ENCODE measurements at regions not wholly inside any gene's neighbourhood (a gene's known extent, or its start where the extent isn't known, plus 50 kb on each side); places are given as distances from the start of the nearest gene placed in this dataset.

DNA sequence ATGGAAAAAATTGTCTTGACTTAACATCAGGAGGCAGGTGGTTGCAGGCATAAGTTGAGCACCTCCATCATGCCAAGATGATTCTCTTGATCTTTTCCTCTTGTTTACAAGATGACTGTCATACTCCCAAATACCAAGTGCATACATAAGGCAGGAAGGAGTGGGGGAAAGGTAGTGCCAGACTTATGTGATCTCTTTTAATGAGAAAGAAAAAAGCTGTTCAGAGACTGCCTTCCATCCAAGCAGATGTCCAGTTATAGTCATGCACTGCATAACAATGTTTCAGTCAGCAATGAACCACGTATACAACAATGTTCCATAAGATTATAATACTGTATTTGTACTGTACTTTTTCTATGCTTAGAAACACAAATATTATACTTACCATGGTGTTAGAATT lies 135.7 kb downstream of the EHF start:
- TF ChIP-seq, protein P1, sequence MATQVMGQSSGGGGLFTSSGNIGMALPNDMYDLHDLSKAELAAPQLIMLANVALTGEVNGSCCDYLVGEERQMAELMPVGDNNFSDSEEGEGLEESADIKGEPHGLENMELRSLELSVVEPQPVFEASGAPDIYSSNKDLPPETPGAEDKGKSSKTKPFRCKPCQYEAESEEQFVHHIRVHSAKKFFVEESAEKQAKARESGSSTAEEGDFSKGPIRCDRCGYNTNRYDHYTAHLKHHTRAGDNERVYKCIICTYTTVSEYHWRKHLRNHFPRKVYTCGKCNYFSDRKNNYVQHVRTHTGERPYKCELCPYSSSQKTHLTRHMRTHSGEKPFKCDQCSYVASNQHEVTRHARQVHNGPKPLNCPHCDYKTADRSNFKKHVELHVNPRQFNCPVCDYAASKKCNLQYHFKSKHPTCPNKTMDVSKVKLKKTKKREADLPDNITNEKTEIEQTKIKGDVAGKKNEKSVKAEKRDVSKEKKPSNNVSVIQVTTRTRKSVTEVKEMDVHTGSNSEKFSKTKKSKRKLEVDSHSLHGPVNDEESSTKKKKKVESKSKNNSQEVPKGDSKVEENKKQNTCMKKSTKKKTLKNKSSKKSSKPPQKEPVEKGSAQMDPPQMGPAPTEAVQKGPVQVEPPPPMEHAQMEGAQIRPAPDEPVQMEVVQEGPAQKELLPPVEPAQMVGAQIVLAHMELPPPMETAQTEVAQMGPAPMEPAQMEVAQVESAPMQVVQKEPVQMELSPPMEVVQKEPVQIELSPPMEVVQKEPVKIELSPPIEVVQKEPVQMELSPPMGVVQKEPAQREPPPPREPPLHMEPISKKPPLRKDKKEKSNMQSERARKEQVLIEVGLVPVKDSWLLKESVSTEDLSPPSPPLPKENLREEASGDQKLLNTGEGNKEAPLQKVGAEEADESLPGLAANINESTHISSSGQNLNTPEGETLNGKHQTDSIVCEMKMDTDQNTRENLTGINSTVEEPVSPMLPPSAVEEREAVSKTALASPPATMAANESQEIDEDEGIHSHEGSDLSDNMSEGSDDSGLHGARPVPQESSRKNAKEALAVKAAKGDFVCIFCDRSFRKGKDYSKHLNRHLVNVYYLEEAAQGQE (IDR thresholded peaks at IDR 0.05; ENCODE audit: low read depth, low read length): no peak
- TF ChIP-seq, protein P2, sequence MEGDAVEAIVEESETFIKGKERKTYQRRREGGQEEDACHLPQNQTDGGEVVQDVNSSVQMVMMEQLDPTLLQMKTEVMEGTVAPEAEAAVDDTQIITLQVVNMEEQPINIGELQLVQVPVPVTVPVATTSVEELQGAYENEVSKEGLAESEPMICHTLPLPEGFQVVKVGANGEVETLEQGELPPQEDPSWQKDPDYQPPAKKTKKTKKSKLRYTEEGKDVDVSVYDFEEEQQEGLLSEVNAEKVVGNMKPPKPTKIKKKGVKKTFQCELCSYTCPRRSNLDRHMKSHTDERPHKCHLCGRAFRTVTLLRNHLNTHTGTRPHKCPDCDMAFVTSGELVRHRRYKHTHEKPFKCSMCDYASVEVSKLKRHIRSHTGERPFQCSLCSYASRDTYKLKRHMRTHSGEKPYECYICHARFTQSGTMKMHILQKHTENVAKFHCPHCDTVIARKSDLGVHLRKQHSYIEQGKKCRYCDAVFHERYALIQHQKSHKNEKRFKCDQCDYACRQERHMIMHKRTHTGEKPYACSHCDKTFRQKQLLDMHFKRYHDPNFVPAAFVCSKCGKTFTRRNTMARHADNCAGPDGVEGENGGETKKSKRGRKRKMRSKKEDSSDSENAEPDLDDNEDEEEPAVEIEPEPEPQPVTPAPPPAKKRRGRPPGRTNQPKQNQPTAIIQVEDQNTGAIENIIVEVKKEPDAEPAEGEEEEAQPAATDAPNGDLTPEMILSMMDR (IDR thresholded peaks at IDR 0.05): no peak
- TF ChIP-seq RAD21 (IDR thresholded peaks at IDR 0.05; ENCODE audit: low read length) (no peak), GATA2 (CRISPR knock-in tag; IDR thresholded peaks at IDR 0.05) (no peak), RFX5 (IDR thresholded peaks at IDR 0.05; ENCODE audit: low read length) (no peak), POLR2AphosphoS5 (IDR thresholded peaks at IDR 0.05; ENCODE audit: low read depth, low read length) (no peak)
- TF ChIP-seq, protein P3, sequence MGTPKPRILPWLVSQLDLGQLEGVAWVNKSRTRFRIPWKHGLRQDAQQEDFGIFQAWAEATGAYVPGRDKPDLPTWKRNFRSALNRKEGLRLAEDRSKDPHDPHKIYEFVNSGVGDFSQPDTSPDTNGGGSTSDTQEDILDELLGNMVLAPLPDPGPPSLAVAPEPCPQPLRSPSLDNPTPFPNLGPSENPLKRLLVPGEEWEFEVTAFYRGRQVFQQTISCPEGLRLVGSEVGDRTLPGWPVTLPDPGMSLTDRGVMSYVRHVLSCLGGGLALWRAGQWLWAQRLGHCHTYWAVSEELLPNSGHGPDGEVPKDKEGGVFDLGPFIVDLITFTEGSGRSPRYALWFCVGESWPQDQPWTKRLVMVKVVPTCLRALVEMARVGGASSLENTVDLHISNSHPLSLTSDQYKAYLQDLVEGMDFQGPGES (IDR thresholded peaks at IDR 0.05; ENCODE audit: low read depth, low read length): no peak
